ENCODE measurements at regions not wholly inside any gene's neighbourhood (a gene's known extent, or its start where the extent isn't known, plus 50 kb on each side); places are given as distances from the start of the nearest gene placed in this dataset.

DNA sequence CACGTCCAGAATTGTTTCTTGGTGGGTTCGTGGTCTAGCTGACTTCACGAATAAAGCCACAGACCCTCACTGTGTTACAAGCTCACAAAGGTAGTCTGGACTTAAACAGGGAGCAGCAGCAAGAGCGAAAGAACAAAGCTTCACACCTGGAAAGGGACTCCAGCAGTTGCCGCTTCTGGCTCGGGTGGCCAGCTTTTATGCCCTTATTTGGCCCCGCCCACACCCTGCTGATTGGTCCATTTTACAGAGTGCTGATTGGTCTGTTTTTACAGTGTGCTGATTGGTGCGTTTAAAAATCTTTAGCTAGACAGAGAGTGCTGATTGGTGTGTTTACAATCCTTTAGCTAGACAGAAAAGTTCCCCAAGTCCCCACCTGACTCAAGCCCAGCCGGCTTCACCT lies 194.2 kb upstream of the NDN start:
- CTCF ChIA-PET: no interaction called here
- H3K4me3 Mint-ChIP-seq: no peak overlapping the region
- H3K4me1 Mint-ChIP-seq: peaks cover 5% of the 10 kb centered on the region
- no peak for DNase-seq (ENCODE audit: low spot score)
- peaks cover 57% of the 10 kb centered on the region for H3K9me3 Mint-ChIP-seq
- peaks cover 12% of the 10 kb centered on the region for H3K27me3 Mint-ChIP-seq (ENCODE audit: low read depth)
- TF ChIP-seq FOXJ3 (CRISPR knock-in tag; IDR thresholded peaks at IDR 0.05; ENCODE audit: borderline replicate concordance) (no peak), GTF2I (CRISPR knock-in tag; conservative IDR thresholded peaks at IDR 0.05) (no peak)
- POLR2A ChIA-PET: no interaction called here
- no peak overlapping the region for H3K27ac Mint-ChIP-seq
- H3K36me3 Mint-ChIP-seq: peaks cover 29% of the 10 kb centered on the region
- ATAC-seq: no peak

DNA sequence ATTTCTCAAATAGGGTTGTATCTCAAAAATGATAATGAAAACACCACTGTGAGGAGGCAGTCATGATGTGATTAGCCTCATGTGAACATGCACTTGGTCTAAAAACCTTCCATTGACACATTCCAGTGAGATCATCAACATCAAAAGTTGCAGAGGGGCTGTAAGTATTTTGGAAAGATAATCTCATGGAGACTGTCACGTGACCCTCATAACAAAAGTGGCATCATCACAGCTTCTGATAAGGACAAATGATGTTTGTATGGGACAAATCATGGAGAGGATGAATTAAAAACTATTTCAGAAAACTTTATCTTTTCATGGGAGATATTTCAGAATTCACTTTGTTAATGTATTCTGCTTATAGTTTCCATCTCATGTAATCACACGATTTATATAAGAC lies 203.1 kb upstream of the NDN start:
- no peak overlapping the region for H3K4me3 Mint-ChIP-seq
- DNase-seq (ENCODE audit: low spot score) (no peak), ATAC-seq (no peak)
- ChIA-PET CTCF (no interaction called here), POLR2A (no interaction called here)
- TF ChIP-seq, protein P1, sequence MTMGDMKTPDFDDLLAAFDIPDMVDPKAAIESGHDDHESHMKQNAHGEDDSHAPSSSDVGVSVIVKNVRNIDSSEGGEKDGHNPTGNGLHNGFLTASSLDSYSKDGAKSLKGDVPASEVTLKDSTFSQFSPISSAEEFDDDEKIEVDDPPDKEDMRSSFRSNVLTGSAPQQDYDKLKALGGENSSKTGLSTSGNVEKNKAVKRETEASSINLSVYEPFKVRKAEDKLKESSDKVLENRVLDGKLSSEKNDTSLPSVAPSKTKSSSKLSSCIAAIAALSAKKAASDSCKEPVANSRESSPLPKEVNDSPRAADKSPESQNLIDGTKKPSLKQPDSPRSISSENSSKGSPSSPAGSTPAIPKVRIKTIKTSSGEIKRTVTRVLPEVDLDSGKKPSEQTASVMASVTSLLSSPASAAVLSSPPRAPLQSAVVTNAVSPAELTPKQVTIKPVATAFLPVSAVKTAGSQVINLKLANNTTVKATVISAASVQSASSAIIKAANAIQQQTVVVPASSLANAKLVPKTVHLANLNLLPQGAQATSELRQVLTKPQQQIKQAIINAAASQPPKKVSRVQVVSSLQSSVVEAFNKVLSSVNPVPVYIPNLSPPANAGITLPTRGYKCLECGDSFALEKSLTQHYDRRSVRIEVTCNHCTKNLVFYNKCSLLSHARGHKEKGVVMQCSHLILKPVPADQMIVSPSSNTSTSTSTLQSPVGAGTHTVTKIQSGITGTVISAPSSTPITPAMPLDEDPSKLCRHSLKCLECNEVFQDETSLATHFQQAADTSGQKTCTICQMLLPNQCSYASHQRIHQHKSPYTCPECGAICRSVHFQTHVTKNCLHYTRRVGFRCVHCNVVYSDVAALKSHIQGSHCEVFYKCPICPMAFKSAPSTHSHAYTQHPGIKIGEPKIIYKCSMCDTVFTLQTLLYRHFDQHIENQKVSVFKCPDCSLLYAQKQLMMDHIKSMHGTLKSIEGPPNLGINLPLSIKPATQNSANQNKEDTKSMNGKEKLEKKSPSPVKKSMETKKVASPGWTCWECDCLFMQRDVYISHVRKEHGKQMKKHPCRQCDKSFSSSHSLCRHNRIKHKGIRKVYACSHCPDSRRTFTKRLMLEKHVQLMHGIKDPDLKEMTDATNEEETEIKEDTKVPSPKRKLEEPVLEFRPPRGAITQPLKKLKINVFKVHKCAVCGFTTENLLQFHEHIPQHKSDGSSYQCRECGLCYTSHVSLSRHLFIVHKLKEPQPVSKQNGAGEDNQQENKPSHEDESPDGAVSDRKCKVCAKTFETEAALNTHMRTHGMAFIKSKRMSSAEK (CRISPR knock-in tag; IDR thresholded peaks at IDR 0.05; ENCODE audit: borderline replicate concordance): no peak
- TF ChIP-seq ZNF317 (CRISPR knock-in tag; IDR thresholded peaks at IDR 0.05; ENCODE audit: borderline replicate concordance, low read depth): no peak
- no peak for TF ChIP-seq OVOL2 (CRISPR knock-in tag; IDR thresholded peaks at IDR 0.05; ENCODE audit: borderline replicate concordance)
- TF ChIP-seq, protein P2, sequence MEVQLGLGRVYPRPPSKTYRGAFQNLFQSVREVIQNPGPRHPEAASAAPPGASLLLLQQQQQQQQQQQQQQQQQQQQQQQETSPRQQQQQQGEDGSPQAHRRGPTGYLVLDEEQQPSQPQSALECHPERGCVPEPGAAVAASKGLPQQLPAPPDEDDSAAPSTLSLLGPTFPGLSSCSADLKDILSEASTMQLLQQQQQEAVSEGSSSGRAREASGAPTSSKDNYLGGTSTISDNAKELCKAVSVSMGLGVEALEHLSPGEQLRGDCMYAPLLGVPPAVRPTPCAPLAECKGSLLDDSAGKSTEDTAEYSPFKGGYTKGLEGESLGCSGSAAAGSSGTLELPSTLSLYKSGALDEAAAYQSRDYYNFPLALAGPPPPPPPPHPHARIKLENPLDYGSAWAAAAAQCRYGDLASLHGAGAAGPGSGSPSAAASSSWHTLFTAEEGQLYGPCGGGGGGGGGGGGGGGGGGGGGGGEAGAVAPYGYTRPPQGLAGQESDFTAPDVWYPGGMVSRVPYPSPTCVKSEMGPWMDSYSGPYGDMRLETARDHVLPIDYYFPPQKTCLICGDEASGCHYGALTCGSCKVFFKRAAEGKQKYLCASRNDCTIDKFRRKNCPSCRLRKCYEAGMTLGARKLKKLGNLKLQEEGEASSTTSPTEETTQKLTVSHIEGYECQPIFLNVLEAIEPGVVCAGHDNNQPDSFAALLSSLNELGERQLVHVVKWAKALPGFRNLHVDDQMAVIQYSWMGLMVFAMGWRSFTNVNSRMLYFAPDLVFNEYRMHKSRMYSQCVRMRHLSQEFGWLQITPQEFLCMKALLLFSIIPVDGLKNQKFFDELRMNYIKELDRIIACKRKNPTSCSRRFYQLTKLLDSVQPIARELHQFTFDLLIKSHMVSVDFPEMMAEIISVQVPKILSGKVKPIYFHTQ (CRISPR knock-in tag; IDR thresholded peaks at IDR 0.05): no peak
- TF ChIP-seq SMAD4 (CRISPR knock-in tag; IDR thresholded peaks at IDR 0.05): no peak
- TF ChIP-seq, protein P3, sequence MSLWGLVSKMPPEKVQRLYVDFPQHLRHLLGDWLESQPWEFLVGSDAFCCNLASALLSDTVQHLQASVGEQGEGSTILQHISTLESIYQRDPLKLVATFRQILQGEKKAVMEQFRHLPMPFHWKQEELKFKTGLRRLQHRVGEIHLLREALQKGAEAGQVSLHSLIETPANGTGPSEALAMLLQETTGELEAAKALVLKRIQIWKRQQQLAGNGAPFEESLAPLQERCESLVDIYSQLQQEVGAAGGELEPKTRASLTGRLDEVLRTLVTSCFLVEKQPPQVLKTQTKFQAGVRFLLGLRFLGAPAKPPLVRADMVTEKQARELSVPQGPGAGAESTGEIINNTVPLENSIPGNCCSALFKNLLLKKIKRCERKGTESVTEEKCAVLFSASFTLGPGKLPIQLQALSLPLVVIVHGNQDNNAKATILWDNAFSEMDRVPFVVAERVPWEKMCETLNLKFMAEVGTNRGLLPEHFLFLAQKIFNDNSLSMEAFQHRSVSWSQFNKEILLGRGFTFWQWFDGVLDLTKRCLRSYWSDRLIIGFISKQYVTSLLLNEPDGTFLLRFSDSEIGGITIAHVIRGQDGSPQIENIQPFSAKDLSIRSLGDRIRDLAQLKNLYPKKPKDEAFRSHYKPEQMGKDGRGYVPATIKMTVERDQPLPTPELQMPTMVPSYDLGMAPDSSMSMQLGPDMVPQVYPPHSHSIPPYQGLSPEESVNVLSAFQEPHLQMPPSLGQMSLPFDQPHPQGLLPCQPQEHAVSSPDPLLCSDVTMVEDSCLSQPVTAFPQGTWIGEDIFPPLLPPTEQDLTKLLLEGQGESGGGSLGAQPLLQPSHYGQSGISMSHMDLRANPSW (CRISPR knock-in tag; conservative IDR thresholded peaks at IDR 0.05; ENCODE audit: low read depth): no peak
- no peak for TF ChIP-seq ZNF138 (CRISPR knock-in tag; conservative IDR thresholded peaks at IDR 0.05)
- TF ChIP-seq, protein P4, sequence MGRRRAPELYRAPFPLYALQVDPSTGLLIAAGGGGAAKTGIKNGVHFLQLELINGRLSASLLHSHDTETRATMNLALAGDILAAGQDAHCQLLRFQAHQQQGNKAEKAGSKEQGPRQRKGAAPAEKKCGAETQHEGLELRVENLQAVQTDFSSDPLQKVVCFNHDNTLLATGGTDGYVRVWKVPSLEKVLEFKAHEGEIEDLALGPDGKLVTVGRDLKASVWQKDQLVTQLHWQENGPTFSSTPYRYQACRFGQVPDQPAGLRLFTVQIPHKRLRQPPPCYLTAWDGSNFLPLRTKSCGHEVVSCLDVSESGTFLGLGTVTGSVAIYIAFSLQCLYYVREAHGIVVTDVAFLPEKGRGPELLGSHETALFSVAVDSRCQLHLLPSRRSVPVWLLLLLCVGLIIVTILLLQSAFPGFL (CRISPR knock-in tag; IDR thresholded peaks at IDR 0.05; ENCODE audit: borderline replicate concordance): no peak
- no peak for TF ChIP-seq ESRRA (CRISPR knock-in tag; IDR thresholded peaks at IDR 0.05; ENCODE audit: borderline replicate concordance)
- TF ChIP-seq FOXP1 (CRISPR knock-in tag; IDR thresholded peaks at IDR 0.05; ENCODE audit: borderline replicate concordance): no peak
- TF ChIP-seq, protein P5, sequence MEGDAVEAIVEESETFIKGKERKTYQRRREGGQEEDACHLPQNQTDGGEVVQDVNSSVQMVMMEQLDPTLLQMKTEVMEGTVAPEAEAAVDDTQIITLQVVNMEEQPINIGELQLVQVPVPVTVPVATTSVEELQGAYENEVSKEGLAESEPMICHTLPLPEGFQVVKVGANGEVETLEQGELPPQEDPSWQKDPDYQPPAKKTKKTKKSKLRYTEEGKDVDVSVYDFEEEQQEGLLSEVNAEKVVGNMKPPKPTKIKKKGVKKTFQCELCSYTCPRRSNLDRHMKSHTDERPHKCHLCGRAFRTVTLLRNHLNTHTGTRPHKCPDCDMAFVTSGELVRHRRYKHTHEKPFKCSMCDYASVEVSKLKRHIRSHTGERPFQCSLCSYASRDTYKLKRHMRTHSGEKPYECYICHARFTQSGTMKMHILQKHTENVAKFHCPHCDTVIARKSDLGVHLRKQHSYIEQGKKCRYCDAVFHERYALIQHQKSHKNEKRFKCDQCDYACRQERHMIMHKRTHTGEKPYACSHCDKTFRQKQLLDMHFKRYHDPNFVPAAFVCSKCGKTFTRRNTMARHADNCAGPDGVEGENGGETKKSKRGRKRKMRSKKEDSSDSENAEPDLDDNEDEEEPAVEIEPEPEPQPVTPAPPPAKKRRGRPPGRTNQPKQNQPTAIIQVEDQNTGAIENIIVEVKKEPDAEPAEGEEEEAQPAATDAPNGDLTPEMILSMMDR (IDR thresholded peaks at IDR 0.05): no peak
- no peak overlapping the region for H3K27ac Mint-ChIP-seq
- peaks cover 34% of the 10 kb centered on the region for H3K36me3 Mint-ChIP-seq
- peaks cover 42% of the 10 kb centered on the region for H3K9me3 Mint-ChIP-seq
- no peaks in the 10 kb centered on the region for H3K27me3 Mint-ChIP-seq (ENCODE audit: low read depth)
- no peaks in the 10 kb centered on the region for H3K4me1 Mint-ChIP-seq
